ENCODE measurements at regions not wholly inside any gene's neighbourhood (a gene's known extent, or its start where the extent isn't known, plus 50 kb on each side); places are given as distances from the start of the nearest gene placed in this dataset.
A peak's percentile ranks its signal among the peaks of the same experiment; 100 is the strongest.

GRCh38 chr3:33971055-33971454 is 172.6 kb downstream of the PDCD6IP start:
- DNase-seq (ENCODE audit: low read depth in 1 of 2, low spot score in 1 of 2) = no peak
- TF ChIP-seq SPI1 (IDR thresholded peaks at IDR 0.05; ENCODE audit: borderline replicate concordance, low read depth) (peak; percentile 63), GABPA (IDR thresholded peaks at IDR 0.05; ENCODE audit: low read depth) (no peak)

GRCh38 chr3:33975463-33975862 is 177.0 kb downstream of the PDCD6IP start:
- Histone ChIP-seq H3K27ac (replicated peaks) (no peak overlapping the region), H3K4me3 (replicated peaks; ENCODE audit: insufficient read depth, low read length) (no peak overlapping the region), H3K27me3 (ENCODE audit: insufficient read depth, poor library complexity, severe bottlenecking) (no peaks in the 10 kb centered on the region)
- no peak for DNase-seq (ENCODE audit: low read depth in 1 of 2, low spot score in 1 of 2)
- TF ChIP-seq POLR2AphosphoS5 (IDR thresholded peaks at IDR 0.05; ENCODE audit: low read depth) = no peak
- TF ChIP-seq SPI1 (IDR thresholded peaks at IDR 0.05; ENCODE audit: borderline replicate concordance, low read depth) = no peak
- no peak for TF ChIP-seq REST (IDR thresholded peaks at IDR 0.05; ENCODE audit: insufficient replicate concordance, low read depth)
- no peak for TF ChIP-seq CTCF (IDR thresholded peaks at IDR 0.05; ENCODE audit: insufficient read depth, low read length)
- no peak for TF ChIP-seq GABPA (IDR thresholded peaks at IDR 0.05; ENCODE audit: low read depth)

More at GRCh38 chr3:33971055-33971454, 172.6 kb downstream of the PDCD6IP start:
- Histone ChIP-seq H3K27ac (replicated peaks) (no peak overlapping the region), H3K4me3 (replicated peaks; ENCODE audit: insufficient read depth, low read length) (no peak overlapping the region), H3K27me3 (ENCODE audit: insufficient read depth, poor library complexity, severe bottlenecking) (no peaks in the 10 kb centered on the region)

- Histone ChIP-seq H3K27ac (replicated peaks) (no peak overlapping the region), H3K4me3 (replicated peaks; ENCODE audit: insufficient read depth, low read length) (no peak overlapping the region), H3K27me3 (ENCODE audit: insufficient read depth, poor library complexity, severe bottlenecking) (no peaks in the 10 kb centered on the region)
- TF ChIP-seq GABPA (IDR thresholded peaks at IDR 0.05; ENCODE audit: low read depth) = no peak
- TF ChIP-seq CTCF (IDR thresholded peaks at IDR 0.05; ENCODE audit: insufficient read depth, low read length) = no peak
- TF ChIP-seq SPI1 (IDR thresholded peaks at IDR 0.05; ENCODE audit: borderline replicate concordance, low read depth) = no peak
- no peak for TF ChIP-seq POLR2AphosphoS5 (IDR thresholded peaks at IDR 0.05; ENCODE audit: low read depth)
- TF ChIP-seq REST (IDR thresholded peaks at IDR 0.05; ENCODE audit: insufficient replicate concordance, low read depth) = no peak
- no peak for DNase-seq (ENCODE audit: low read depth in 1 of 2, low spot score in 1 of 2)
Measured at GRCh38 chr3:33977227-33977626, 178.8 kb downstream of the PDCD6IP start.

GRCh38 chr3:33980252-33980651 is 181.8 kb downstream of the PDCD6IP start:
- Histone ChIP-seq H3K27me3 (ENCODE audit: insufficient read depth, poor library complexity, severe bottlenecking) (no peaks in the 10 kb centered on the region), H3K4me3 (replicated peaks; ENCODE audit: insufficient read depth, low read length) (no peak overlapping the region), H3K27ac (replicated peaks) (no peak overlapping the region)
- DNase-seq (ENCODE audit: low read depth in 1 of 2, low spot score in 1 of 2) = no peak
- TF ChIP-seq CTCF (IDR thresholded peaks at IDR 0.05; ENCODE audit: insufficient read depth, low read length) = no peak
- TF ChIP-seq REST (IDR thresholded peaks at IDR 0.05; ENCODE audit: insufficient replicate concordance, low read depth) = no peak
- no peak for TF ChIP-seq POLR2AphosphoS5 (IDR thresholded peaks at IDR 0.05; ENCODE audit: low read depth)
- TF ChIP-seq SPI1 (IDR thresholded peaks at IDR 0.05; ENCODE audit: borderline replicate concordance, low read depth) = no peak
- no peak for TF ChIP-seq GABPA (IDR thresholded peaks at IDR 0.05; ENCODE audit: low read depth)

All from HL-60 (cell line).